ENCODE measurements at regions not wholly inside any gene's neighbourhood (a gene's known extent, or its start where the extent isn't known, plus 50 kb on each side); places are given as distances from the start of the nearest gene placed in this dataset.

DNA sequence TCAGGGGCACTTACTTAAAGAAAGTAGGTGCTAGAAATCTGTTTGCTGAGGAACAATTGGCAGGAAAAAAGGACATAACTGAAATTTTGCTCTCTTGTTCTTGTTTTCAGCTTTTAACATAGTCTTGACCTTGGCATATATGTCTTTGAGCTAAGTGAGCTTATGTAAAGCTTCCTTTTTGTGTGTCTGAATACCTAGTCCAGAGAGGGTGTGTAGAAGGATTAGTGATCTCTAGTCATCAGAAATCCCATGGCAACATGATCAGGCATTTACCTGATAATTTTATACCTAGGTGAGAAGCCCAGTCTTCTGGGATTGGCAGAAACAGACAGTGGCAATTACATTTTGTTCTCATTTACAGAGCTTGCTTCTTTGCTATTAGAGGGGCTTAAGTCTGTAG, 166.1 kb downstream of the SNAPC1 start:
- in situ Hi-C loops (cut with MboI): no loop called here
- TF ChIP-seq COPS2 (conservative IDR thresholded peaks at IDR 0.05) (no peak), DACH1 (IDR thresholded peaks at IDR 0.05; ENCODE audit: partially characterized antibody) (no peak), ZNF695 (CRISPR knock-in tag; IDR thresholded peaks at IDR 0.05) (no peak), MTA3 (IDR thresholded peaks at IDR 0.05; ENCODE audit: borderline replicate concordance) (no peak), EGR1 (conservative IDR thresholded peaks at IDR 0.05) (no peak), CXXC5 (CRISPR knock-in tag; IDR thresholded peaks at IDR 0.05) (no peak), ZNF583 (CRISPR knock-in tag; IDR thresholded peaks at IDR 0.05) (no peak)
- Histone ChIP-seq H3K4me1 (replicated peaks in 1 of 2; ENCODE audit: control insufficient read depth in 2 of 2, insufficient read depth in 2 of 2, low read length in 2 of 2) (no peaks in the 10 kb centered on the region), H3K27ac (ENCODE audit: extremely low read depth, low read depth, low read length) (no peak overlapping the region), H3K9ac (ENCODE audit: insufficient read depth in 1 of 2, low read depth in 2 of 2, low read length in 2 of 2) (no peak overlapping the region), H3K36me3 (ENCODE audit: control insufficient read depth, insufficient read depth, low read length) (no peaks in the 10 kb centered on the region), H2AFZ (ENCODE audit: low read depth, low read length) (no peak overlapping the region), H3K9me1 (ENCODE audit: control insufficient read depth, insufficient read depth, low read length) (no peaks in the 10 kb centered on the region), H3K4me3 (no peak overlapping the region), H3K79me2 (ENCODE audit: control insufficient read depth, insufficient read depth, low read length) (no peaks in the 10 kb centered on the region), H4K20me1 (replicated peaks; ENCODE audit: control insufficient read depth, insufficient read depth, low read length) (no peaks in the 10 kb centered on the region), H3K27me3 (ENCODE audit: control insufficient read depth in 2 of 2, insufficient read depth in 2 of 2, low read length in 2 of 2) (no peaks in the 10 kb centered on the region), H3K9me3 (replicated peaks; ENCODE audit: control insufficient read depth, insufficient read depth, low read depth, low read length) (no peaks in the 10 kb centered on the region), H3K4me2 (ENCODE audit: insufficient read depth, low read length) (no peak overlapping the region)
- DNase-seq (ENCODE audit: extremely low read depth in 1 of 4, low spot score in 3 of 4): no peak
- POLR2A ChIA-PET: no interaction called here
- intact Hi-C loops (cut with micrococcal nuclease): no loop called here
- CTCF ChIA-PET (ENCODE audit: low intra/inter-chr PET ratio): no interaction called here
- no peak for ATAC-seq
- no peak for FAIRE-seq
- no TSS peak for BruUV-seq (replicated peaks)

GRCh38 chr14:61928701-61929100, 166.5 kb downstream of the SNAPC1 start:
- ChIA-PET POLR2A (no interaction called here), CTCF (ENCODE audit: low intra/inter-chr PET ratio) (no interaction called here)
- H3K9ac ChIP-seq (ENCODE audit: insufficient read depth in 1 of 2, low read depth in 2 of 2, low read length in 2 of 2): no peak overlapping the region
- H3K27me3 ChIP-seq (ENCODE audit: control insufficient read depth in 2 of 2, insufficient read depth in 2 of 2, low read length in 2 of 2): no peaks in the 10 kb centered on the region
- H3K9me3 ChIP-seq (replicated peaks; ENCODE audit: control insufficient read depth, insufficient read depth, low read depth, low read length): no peaks in the 10 kb centered on the region
- no peaks in the 10 kb centered on the region for H3K9me1 ChIP-seq (ENCODE audit: control insufficient read depth, insufficient read depth, low read length)
- no peak overlapping the region for H2AFZ ChIP-seq (ENCODE audit: low read depth, low read length)
- FAIRE-seq (no peak), ATAC-seq (no peak), DNase-seq (ENCODE audit: extremely low read depth in 1 of 4, low spot score in 3 of 4) (no peak)
- H3K4me2 ChIP-seq (ENCODE audit: insufficient read depth, low read length): no peak overlapping the region
- no TSS peak for BruUV-seq (replicated peaks)
- no peaks in the 10 kb centered on the region for H3K4me1 ChIP-seq (replicated peaks in 1 of 2; ENCODE audit: control insufficient read depth in 2 of 2, insufficient read depth in 2 of 2, low read length in 2 of 2)
- H3K36me3 ChIP-seq (ENCODE audit: control insufficient read depth, insufficient read depth, low read length): no peaks in the 10 kb centered on the region
- WGBS (ENCODE audit: insufficient coverage, low coverage, missing lambda C conversion rate): 0% methylated on average over 4 of the region's 4 CpGs
- no peak overlapping the region for H3K27ac ChIP-seq (ENCODE audit: extremely low read depth, low read depth, low read length)
- intact Hi-C loops (cut with micrococcal nuclease): no loop called here
- no peaks in the 10 kb centered on the region for H4K20me1 ChIP-seq (replicated peaks; ENCODE audit: control insufficient read depth, insufficient read depth, low read length)
- no peaks in the 10 kb centered on the region for H3K79me2 ChIP-seq (ENCODE audit: control insufficient read depth, insufficient read depth, low read length)
- in situ Hi-C loops (cut with MboI): no loop called here
- no peak overlapping the region for H3K4me3 ChIP-seq
- TF ChIP-seq CSDE1 (IDR thresholded peaks at IDR 0.05): no peak
- no peak for TF ChIP-seq CTBP1 (IDR thresholded peaks at IDR 0.05; ENCODE audit: borderline replicate concordance)
- no peak for TF ChIP-seq ZMIZ1 (IDR thresholded peaks at IDR 0.05; ENCODE audit: low read depth in 2 of 2, low read length in 2 of 2)
- no peak for TF ChIP-seq ZNF778 (CRISPR knock-in tag; IDR thresholded peaks at IDR 0.05)
- TF ChIP-seq BCLAF1 (IDR thresholded peaks at IDR 0.05; ENCODE audit: borderline replicate concordance in 1 of 2, control insufficient read depth in 1 of 2, low read depth in 2 of 2, low read length in 1 of 2): no peak
- no peak for TF ChIP-seq ZFP36 (IDR thresholded peaks at IDR 0.05; ENCODE audit: low read depth, low read length, partially characterized antibody)
